OCI-LY3 (cell line): ENCODE measurements at regions not wholly inside any gene's neighbourhood (a gene's known extent, or its start where the extent isn't known, plus 50 kb on each side); places are given as distances from the start of the nearest gene placed in this dataset.

ENCODE experiments used
- H2AFZ ChIP-seq: fragments of 200-600, 300-600 bp; shearing (Covaris generic); 2 replicates; pipeline ENCODE4 v1.6.0; 2014; ENCODE audit warnings: antibody characterized with exemption, low read depth, low read length
- H3K27ac ChIP-seq: fragments of 200-600, 300-600 bp; sonication (generic); 2 replicates; pipeline ENCODE4 v1.5.1; 2014; ENCODE audit warnings: mild to moderate bottlenecking, low read length, moderate library complexity, mixed read lengths
- H3K27me3 ChIP-seq: fragments of 200-600, 300-600 bp; sonication (generic); 2 replicates; pipeline ENCODE4 v1.6.1; 2014; ENCODE audit warnings: low read depth, low read length, mixed read lengths
- H3K36me3 ChIP-seq: fragments of 200-600, 300-600 bp; sonication (generic); replicated peaks from 2 replicates; pipeline ENCODE3; 2014; ENCODE audit warnings: low read depth, low read length, mixed read lengths
- H3K4me1 ChIP-seq: fragments of 300-600, 200-600 bp; sonication (generic); 2 replicates; pipeline ENCODE4 v1.6.1; 2014; ENCODE audit warnings: low read length, mixed read lengths
- H3K4me2 ChIP-seq: fragments of 200-600, 300-600 bp; sonication (generic); 2 replicates; pipeline ENCODE4 v1.6.1; 2014; ENCODE audit warnings: low read length, mixed read lengths
- H3K4me3 ChIP-seq: fragments of 300-600, 200-600 bp; sonication (generic); 2 replicates; pipeline ENCODE4 v1.5.1; 2014; ENCODE audit warnings: antibody characterized with exemption, mild to moderate bottlenecking, low read length, moderate library complexity
- H3K79me2 ChIP-seq: fragments of 300-600, 200-600 bp; shearing (Covaris generic); 2 replicates; pipeline ENCODE4 v1.6.1; 2014; ENCODE audit warnings: mild to moderate bottlenecking, low read length, mixed read lengths
- H3K9ac ChIP-seq: fragments of 300-600, 200-600 bp; shearing (Covaris generic); 2 replicates; pipeline ENCODE4 v1.6.0; 2014; ENCODE audit warnings: mild to moderate bottlenecking, low read length, moderate library complexity
- H3K9me3 ChIP-seq: fragments of 200-600, 300-600 bp; shearing (Covaris generic); 2 replicates; pipeline ENCODE4 v1.6.1; 2014; ENCODE audit warnings: low read length, mixed read lengths; ENCODE audit not compliant: insufficient read depth
- H4K20me1 ChIP-seq: fragments of 200-600, 300-600 bp; sonication (generic); 2 replicates; pipeline ENCODE4 v1.6.1; 2016; ENCODE audit warnings: low read length, mixed read lengths; ENCODE audit not compliant: insufficient read depth
- EZH2phosphoT487 ChIP-seq: fragments of 200-600 bp; shearing (Covaris generic); IDR thresholded peaks from 2 replicates; pipeline ENCODE4 v1.6.1; 2018; ENCODE audit warnings: antibody characterized with exemption, mixed run types, low read depth
- TF ChIP-seq, protein P1 (sequence below): fragments of 200-600, 300-600 bp; sonication (generic); IDR thresholded peaks from 2 replicates; pipeline ENCODE4 v1.5.1; 2014; ENCODE audit warnings: antibody characterized with exemption, low read length, low read depth

GRCh38 chr4:3648195-3648594, 116.0 kb upstream of the LRPAP1 start:
- H3K9me3 ChIP-seq = no peaks in the 10 kb centered on the region
- H3K27me3 ChIP-seq = peaks cover 3% of the 10 kb centered on the region
- no peak overlapping the region for H2AFZ ChIP-seq
- no peak for TF ChIP-seq EZH2phosphoT487
- TF ChIP-seq, protein P1, sequence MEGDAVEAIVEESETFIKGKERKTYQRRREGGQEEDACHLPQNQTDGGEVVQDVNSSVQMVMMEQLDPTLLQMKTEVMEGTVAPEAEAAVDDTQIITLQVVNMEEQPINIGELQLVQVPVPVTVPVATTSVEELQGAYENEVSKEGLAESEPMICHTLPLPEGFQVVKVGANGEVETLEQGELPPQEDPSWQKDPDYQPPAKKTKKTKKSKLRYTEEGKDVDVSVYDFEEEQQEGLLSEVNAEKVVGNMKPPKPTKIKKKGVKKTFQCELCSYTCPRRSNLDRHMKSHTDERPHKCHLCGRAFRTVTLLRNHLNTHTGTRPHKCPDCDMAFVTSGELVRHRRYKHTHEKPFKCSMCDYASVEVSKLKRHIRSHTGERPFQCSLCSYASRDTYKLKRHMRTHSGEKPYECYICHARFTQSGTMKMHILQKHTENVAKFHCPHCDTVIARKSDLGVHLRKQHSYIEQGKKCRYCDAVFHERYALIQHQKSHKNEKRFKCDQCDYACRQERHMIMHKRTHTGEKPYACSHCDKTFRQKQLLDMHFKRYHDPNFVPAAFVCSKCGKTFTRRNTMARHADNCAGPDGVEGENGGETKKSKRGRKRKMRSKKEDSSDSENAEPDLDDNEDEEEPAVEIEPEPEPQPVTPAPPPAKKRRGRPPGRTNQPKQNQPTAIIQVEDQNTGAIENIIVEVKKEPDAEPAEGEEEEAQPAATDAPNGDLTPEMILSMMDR = no peak
- H4K20me1 ChIP-seq = no peaks in the 10 kb centered on the region
- H3K36me3 ChIP-seq = no peaks in the 10 kb centered on the region
- no peak overlapping the region for H3K27ac ChIP-seq
- H3K9ac ChIP-seq = no peak overlapping the region
- no peaks in the 10 kb centered on the region for H3K4me1 ChIP-seq
- no peak overlapping the region for H3K4me3 ChIP-seq
- no peaks in the 10 kb centered on the region for H3K79me2 ChIP-seq
- H3K4me2 ChIP-seq = no peak overlapping the region

- no peaks in the 10 kb centered on the region for H3K4me1 ChIP-seq
- no peaks in the 10 kb centered on the region for H3K9me3 ChIP-seq
- H2AFZ ChIP-seq = no peak overlapping the region
- no peaks in the 10 kb centered on the region for H3K36me3 ChIP-seq
- TF ChIP-seq EZH2phosphoT487 = no peak
- TF ChIP-seq, protein P1 = no peak
- H3K9ac ChIP-seq = no peak overlapping the region
- no peak overlapping the region for H3K4me2 ChIP-seq
- no peaks in the 10 kb centered on the region for H3K79me2 ChIP-seq
- H3K27ac ChIP-seq = no peak overlapping the region
- H3K27me3 ChIP-seq = peaks cover 3% of the 10 kb centered on the region
- no peaks in the 10 kb centered on the region for H4K20me1 ChIP-seq
- H3K4me3 ChIP-seq = no peak overlapping the region
These were observed 115.2 kb upstream of the LRPAP1 start for GRCh38 chr4:3647421-3647820.

- Histone ChIP-seq H3K27ac (no peak overlapping the region), H3K9ac (no peak overlapping the region), H3K4me2 (no peak overlapping the region), H4K20me1 (no peaks in the 10 kb centered on the region), H3K9me3 (no peaks in the 10 kb centered on the region), H3K79me2 (no peaks in the 10 kb centered on the region), H3K4me1 (no peaks in the 10 kb centered on the region), H2AFZ (no peak overlapping the region), H3K36me3 (no peaks in the 10 kb centered on the region), H3K4me3 (no peak overlapping the region), H3K27me3 (peaks cover 3% of the 10 kb centered on the region)
- TF ChIP-seq, protein P1 = no peak
- TF ChIP-seq EZH2phosphoT487 = no peak
These were observed 113.8 kb upstream of the LRPAP1 start for GRCh38 chr4:3645711-3646679.

- H3K4me2 ChIP-seq = no peak overlapping the region
These were observed 112.8 kb upstream of the LRPAP1 start for GRCh38 chr4:3644849-3645627.

More at GRCh38 chr4:3644849-3645627, 112.8 kb upstream of the LRPAP1 start:
- no peak overlapping the region for H3K4me3 ChIP-seq
- TF ChIP-seq, protein P1 = no peak
- TF ChIP-seq EZH2phosphoT487 = no peak
- no peak overlapping the region for H3K27ac ChIP-seq
- no peaks in the 10 kb centered on the region for H3K9me3 ChIP-seq
- no peaks in the 10 kb centered on the region for H3K79me2 ChIP-seq
- H3K9ac ChIP-seq = no peak overlapping the region
- peaks cover 6% of the 10 kb centered on the region for H3K27me3 ChIP-seq
- no peaks in the 10 kb centered on the region for H3K36me3 ChIP-seq
- H2AFZ ChIP-seq = no peak overlapping the region
- H3K4me1 ChIP-seq = no peaks in the 10 kb centered on the region
- H4K20me1 ChIP-seq = no peaks in the 10 kb centered on the region
